Naive thymus-derived CD4-positive, alpha-beta T cell (primary cell): ENCODE measurements at regions not wholly inside any gene's neighbourhood (a gene's known extent, or its start where the extent isn't known, plus 50 kb on each side); places are given as distances from the start of the nearest gene placed in this dataset.

ENCODE experiments used
- ATAC-seq: fragments of 150-1000 bp; cut with Tn5 transposase; 2 replicates; pipeline ENCODE4 v1.10.0; 2021; ENCODE audit warnings: mild to moderate bottlenecking, moderate library complexity
- CTCF ChIA-PET: fragments of 350-600 bp; sonication (Branson Sonifier 250); formaldehyde crosslinking; loops from one replicate; lab custom pipeline; 2021; ENCODE audit warnings: antibody characterized with exemption; lab: Charles Lee
- POLR2A ChIA-PET: fragments of 350-600 bp; sonication (Branson Sonifier 250); formaldehyde crosslinking; loops from one replicate; lab custom pipeline; 2021; ENCODE audit warnings: antibody characterized with exemption, inconsistent platforms; lab: Charles Lee
- DNase-seq, 9 donors: peaks; one replicate each; pipeline versions ENCODE4 v3.0.0 to v3.0.0-alpha.2; 2020 to 2022; ENCODE audit warnings: mixed read lengths in 1 of 9
- H3K27ac ChIP-seq: one replicate; pipeline ENCODE4 v1.7.0; 2013; ENCODE audit warnings: mild to moderate bottlenecking, low read depth, low read length, moderate library complexity
- H3K27me3 ChIP-seq, 2 donors: one replicate each; pipeline ENCODE4 v1.7.0; 2013; ENCODE audit warnings: low read length in 2 of 2, mild to moderate bottlenecking in 2 of 2, moderate library complexity in 2 of 2; ENCODE audit not compliant: control insufficient read depth in 2 of 2, insufficient read depth in 2 of 2
- H3K36me3 ChIP-seq, 3 experiments: 1 replicate in 2 of 3; 2 replicates in 1 of 3; pipeline ENCODE4 v1.7.0; 2013; ENCODE audit warnings: low read length in 3 of 3, mild to moderate bottlenecking in 3 of 3, moderate library complexity in 1 of 3; ENCODE audit not compliant: insufficient read depth in 3 of 3, control insufficient read depth in 2 of 3
- H3K4me1 ChIP-seq, 2 donors: one replicate each; pipeline ENCODE4 v1.7.0; 2013; ENCODE audit warnings: low read length in 2 of 2, mild to moderate bottlenecking in 2 of 2, moderate library complexity in 1 of 2; ENCODE audit not compliant: control insufficient read depth in 2 of 2, insufficient read depth in 2 of 2
- H3K4me3 ChIP-seq: 2 replicates; pipeline ENCODE4 v1.7.0; 2013; ENCODE audit warnings: mild to moderate bottlenecking, low read length
- H3K9me3 ChIP-seq, 3 experiments: 1 replicate in 2 of 3; 2 replicates in 1 of 3; pipeline ENCODE4 v1.7.0; 2013; ENCODE audit warnings: low read length in 3 of 3; ENCODE audit not compliant: control insufficient read depth in 2 of 3
- H3K27ac Mint-ChIP-seq, 9 donors: one replicate each; pipeline ENCODE4 v1.8.0; 2020 to 2022; ENCODE audit warnings: mixed read lengths in 9 of 9, mild to moderate bottlenecking in 8 of 9, moderate library complexity in 5 of 9, inconsistent platforms in 2 of 9
- H3K27me3 Mint-ChIP-seq, 5 donors: one replicate each; pipeline ENCODE4 v1.8.0; 2021 to 2022; ENCODE audit warnings: mixed read lengths in 5 of 5, mild to moderate bottlenecking in 1 of 5
- H3K36me3 Mint-ChIP-seq, 5 donors: one replicate each; pipeline ENCODE4 v1.8.0; 2020 to 2022; ENCODE audit warnings: mixed read lengths in 5 of 5, mild to moderate bottlenecking in 3 of 5, inconsistent platforms in 1 of 5
- H3K4me1 Mint-ChIP-seq, 7 donors: one replicate each; pipeline ENCODE4 v1.8.0; 2020 to 2022; ENCODE audit warnings: mixed read lengths in 7 of 7, mild to moderate bottlenecking in 3 of 7, inconsistent platforms in 1 of 7
- H3K4me3 Mint-ChIP-seq, 10 donors: one replicate each; pipeline ENCODE4 v1.8.0; 2020 to 2022; ENCODE audit warnings: mild to moderate bottlenecking in 10 of 10, mixed read lengths in 10 of 10, moderate library complexity in 6 of 10, inconsistent platforms in 2 of 10
- H3K9me3 Mint-ChIP-seq, 11 donors: one replicate each; pipeline ENCODE4 v1.8.0; 2020 to 2022; ENCODE audit warnings: mixed read lengths in 11 of 11, mild to moderate bottlenecking in 4 of 11, inconsistent platforms in 1 of 11, moderate library complexity in 1 of 11
- intact Hi-C, 2 donors: fragments of 100-400 bp; cut with micrococcal nuclease; formaldehyde crosslinking; loops; one replicate each; pipeline ENCODE4 v1.15.1; 2023

DNA sequence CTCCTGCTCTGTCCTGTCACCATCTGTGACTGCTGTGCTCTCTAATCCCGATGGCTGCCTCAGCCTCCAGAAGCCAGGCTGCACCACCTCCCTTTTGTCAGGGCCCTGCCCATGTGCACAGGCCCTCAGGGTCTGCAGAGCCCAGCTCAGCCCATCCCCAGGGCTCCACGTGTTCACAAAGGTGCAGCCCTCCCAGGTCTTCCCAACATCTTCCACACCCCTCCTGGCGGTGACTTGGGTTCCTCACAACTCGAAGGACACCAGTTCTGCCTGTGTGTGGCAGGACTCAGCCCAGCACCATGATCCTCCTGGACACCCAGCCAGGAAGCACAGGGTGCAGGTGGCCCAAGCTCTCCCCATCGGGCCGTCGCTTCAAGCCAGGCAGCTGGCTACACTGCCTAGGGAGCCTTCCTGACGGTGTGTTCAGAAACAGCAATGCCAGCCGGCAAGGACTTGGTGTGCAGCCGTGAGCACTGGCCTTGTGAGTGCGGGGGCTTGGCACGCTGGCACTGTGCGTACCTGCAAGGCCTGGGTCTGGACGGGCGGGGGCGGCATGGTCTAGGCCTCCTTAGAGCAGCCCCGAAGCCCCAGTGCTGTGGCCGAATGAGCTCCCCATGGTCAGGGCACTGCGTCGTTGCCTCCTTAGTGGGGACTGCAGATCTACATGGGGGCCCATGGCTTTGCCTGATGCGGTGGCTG is 96.1 kb downstream of the MRPL36 start:
- no peak overlapping the region for H3K4me3 Mint-ChIP-seq
- no peak overlapping the region for H3K27ac ChIP-seq
- peaks cover 0 to 49% (median 4%) of the 10 kb centered on the region in 5 donors for H3K27me3 Mint-ChIP-seq
- peaks cover 0 to 1% (median 0%) of the 10 kb centered on the region in 11 donors for H3K9me3 Mint-ChIP-seq
- ATAC-seq (no peak), DNase-seq (no peak)
- H3K4me1 Mint-ChIP-seq = peaks cover 0 to 8% (median 0%) of the 10 kb centered on the region in 7 donors
- intact Hi-C loops = no loop called here
- no peaks in the 10 kb centered on the region for H3K27me3 ChIP-seq
- ChIA-PET CTCF (no interaction called here), POLR2A (no interaction called here)
- no peaks in the 10 kb centered on the region for H3K4me1 ChIP-seq
- H3K36me3 ChIP-seq = no peaks in the 10 kb centered on the region
- no peak overlapping the region for H3K4me3 ChIP-seq
- H3K27ac Mint-ChIP-seq = no peak overlapping the region
- H3K36me3 Mint-ChIP-seq = no peaks in the 10 kb centered on the region
- no peaks in the 10 kb centered on the region for H3K9me3 ChIP-seq

GRCh38 chr5:1702318-1702717 is 97.3 kb downstream of the MRPL36 start:
- H3K27ac ChIP-seq = no peak overlapping the region
- DNase-seq (no peak), ATAC-seq (no peak)
- Mint-ChIP-seq H3K4me1 (peaks cover 0 to 10% (median 0%) of the 10 kb centered on the region in 7 donors), H3K36me3 (no peaks in the 10 kb centered on the region), H3K4me3 (no peak overlapping the region), H3K27me3 (peaks cover 0 to 44% (median 4%) of the 10 kb centered on the region in 5 donors), H3K27ac (no peak overlapping the region), H3K9me3 (peaks cover 0 to 1% (median 0%) of the 10 kb centered on the region in 11 donors)
- H3K4me1 ChIP-seq = no peaks in the 10 kb centered on the region
- H3K9me3 ChIP-seq = no peaks in the 10 kb centered on the region
- H3K4me3 ChIP-seq = no peak overlapping the region
- POLR2A ChIA-PET = no interaction called here
- no peaks in the 10 kb centered on the region for H3K27me3 ChIP-seq
- intact Hi-C loops = no loop called here
- CTCF ChIA-PET = no interaction called here
- H3K36me3 ChIP-seq = no peaks in the 10 kb centered on the region

GRCh38 chr5:1701884-1702283 is 97.8 kb downstream of the MRPL36 start:
- H3K36me3 ChIP-seq = no peaks in the 10 kb centered on the region
- Mint-ChIP-seq H3K4me1 (peaks cover 0 to 10% (median 0%) of the 10 kb centered on the region in 7 donors), H3K4me3 (no peak overlapping the region), H3K27me3 (peaks cover 1 to 41% (median 4%) of the 10 kb centered on the region in 5 donors), H3K9me3 (peaks cover 0 to 1% (median 0%) of the 10 kb centered on the region in 11 donors), H3K27ac (no peak overlapping the region), H3K36me3 (no peaks in the 10 kb centered on the region)
- ATAC-seq (no peak), DNase-seq (no peak)
- no peaks in the 10 kb centered on the region for H3K9me3 ChIP-seq
- H3K4me3 ChIP-seq = no peak overlapping the region
- no peak overlapping the region for H3K27ac ChIP-seq
- CTCF ChIA-PET = no interaction called here
- POLR2A ChIA-PET = no interaction called here
- no peaks in the 10 kb centered on the region for H3K4me1 ChIP-seq
- intact Hi-C loops = no loop called here
- H3K27me3 ChIP-seq = no peaks in the 10 kb centered on the region

- H3K4me1 ChIP-seq = no peaks in the 10 kb centered on the region
- no peak overlapping the region for H3K4me3 Mint-ChIP-seq
- CTCF ChIA-PET = no interaction called here
- no peaks in the 10 kb centered on the region for H3K27me3 ChIP-seq
- H3K9me3 ChIP-seq = no peaks in the 10 kb centered on the region
- H3K36me3 ChIP-seq = no peaks in the 10 kb centered on the region
- POLR2A ChIA-PET = no interaction called here
- ATAC-seq (no peak), DNase-seq (no peak)
- intact Hi-C loops = no loop called here
- H3K4me1 Mint-ChIP-seq = peaks cover 0 to 10% (median 0%) of the 10 kb centered on the region in 7 donors
- H3K27ac ChIP-seq = no peak overlapping the region
- peak overlapping the region in 1 of 9 donors; percentile 16 for H3K27ac Mint-ChIP-seq
- H3K9me3 Mint-ChIP-seq = peaks cover 0 to 1% (median 0%) of the 10 kb centered on the region in 11 donors
- H3K36me3 Mint-ChIP-seq = no peaks in the 10 kb centered on the region
- peaks cover 2 to 36% (median 6%) of the 10 kb centered on the region in 5 donors for H3K27me3 Mint-ChIP-seq
- H3K4me3 ChIP-seq = no peak overlapping the region
Observed at GRCh38 chr5:1701216-1701864, 98.3 kb downstream of the MRPL36 start.

- no peak overlapping the region for H3K27ac ChIP-seq
- H3K27ac Mint-ChIP-seq = no peak overlapping the region
- POLR2A ChIA-PET = no interaction called here
- peaks cover 0 to 12% (median 0%) of the 10 kb centered on the region in 7 donors for H3K4me1 Mint-ChIP-seq
- peaks cover 2 to 32% (median 6%) of the 10 kb centered on the region in 5 donors for H3K27me3 Mint-ChIP-seq
- DNase-seq (no peak), ATAC-seq (no peak)
- no peaks in the 10 kb centered on the region for H3K36me3 Mint-ChIP-seq
- H3K4me3 Mint-ChIP-seq = no peak overlapping the region
- no peaks in the 10 kb centered on the region for H3K4me1 ChIP-seq
- H3K36me3 ChIP-seq = no peaks in the 10 kb centered on the region
- CTCF ChIA-PET = no interaction called here
- H3K4me3 ChIP-seq = no peak overlapping the region
- H3K9me3 Mint-ChIP-seq = peaks cover 0 to 1% (median 0%) of the 10 kb centered on the region in 11 donors
- H3K9me3 ChIP-seq = no peaks in the 10 kb centered on the region
- intact Hi-C loops = no loop called here
- H3K27me3 ChIP-seq = no peaks in the 10 kb centered on the region
Observed at GRCh38 chr5:1699394-1699793, 100.2 kb downstream of the MRPL36 start.

DNA sequence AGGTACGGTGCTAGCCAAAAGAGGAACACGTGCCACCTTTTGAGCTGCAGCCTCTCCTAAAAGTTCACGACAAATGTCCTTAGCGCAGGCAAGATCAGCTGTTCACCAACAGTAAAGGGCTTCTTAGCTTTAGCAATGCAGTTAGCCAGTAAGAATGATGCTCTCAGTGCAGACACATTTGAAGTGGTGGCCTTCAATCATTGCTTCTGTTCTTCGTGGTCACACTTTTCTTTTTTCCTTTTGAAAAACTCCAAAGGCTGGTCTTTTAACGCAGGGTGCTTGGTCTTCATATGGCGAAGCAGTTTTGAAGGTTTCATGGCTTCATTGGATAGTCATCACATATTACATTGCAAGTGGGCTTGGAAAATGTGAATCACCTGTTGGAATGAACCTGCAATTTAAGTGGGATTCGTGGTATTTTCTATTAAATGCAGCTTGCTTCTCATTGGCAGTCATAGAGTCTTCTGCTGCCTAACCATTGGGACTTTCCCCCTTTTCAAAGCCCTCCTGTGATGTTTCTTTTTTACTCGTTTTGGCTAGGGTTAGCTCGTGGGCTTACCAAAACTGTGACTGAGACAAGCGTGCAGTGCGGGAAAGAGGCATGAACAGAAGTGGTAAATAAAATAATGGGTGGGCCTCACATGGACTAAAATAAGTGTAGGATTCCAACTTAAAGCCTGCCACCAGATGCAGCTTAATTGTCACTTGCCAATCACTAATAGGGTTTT is 100.9 kb downstream of the MRPL36 start:
- H3K9me3 Mint-ChIP-seq = peaks cover 0 to 1% (median 0%) of the 10 kb centered on the region in 11 donors
- DNase-seq = no peak
- H3K27ac Mint-ChIP-seq = no peak overlapping the region
- H3K4me1 Mint-ChIP-seq = peaks cover 0 to 12% (median 0%) of the 10 kb centered on the region in 7 donors
- Histone ChIP-seq H3K36me3 (no peaks in the 10 kb centered on the region), H3K27me3 (no peaks in the 10 kb centered on the region), H3K4me3 (no peak overlapping the region), H3K27ac (no peak overlapping the region), H3K9me3 (no peaks in the 10 kb centered on the region), H3K4me1 (no peaks in the 10 kb centered on the region)
- no peak overlapping the region for H3K4me3 Mint-ChIP-seq
- H3K27me3 Mint-ChIP-seq = peaks cover 2 to 34% (median 6%) of the 10 kb centered on the region in 5 donors
- no peak for ATAC-seq
- H3K36me3 Mint-ChIP-seq = no peaks in the 10 kb centered on the region
- ChIA-PET CTCF (no interaction called here), POLR2A (no interaction called here)
- intact Hi-C loops = no loop called here
